ENCODE measurements at regions not wholly inside any gene's neighbourhood (a gene's known extent, or its start where the extent isn't known, plus 50 kb on each side); places are given as distances from the start of the nearest gene placed in this dataset.

DNA sequence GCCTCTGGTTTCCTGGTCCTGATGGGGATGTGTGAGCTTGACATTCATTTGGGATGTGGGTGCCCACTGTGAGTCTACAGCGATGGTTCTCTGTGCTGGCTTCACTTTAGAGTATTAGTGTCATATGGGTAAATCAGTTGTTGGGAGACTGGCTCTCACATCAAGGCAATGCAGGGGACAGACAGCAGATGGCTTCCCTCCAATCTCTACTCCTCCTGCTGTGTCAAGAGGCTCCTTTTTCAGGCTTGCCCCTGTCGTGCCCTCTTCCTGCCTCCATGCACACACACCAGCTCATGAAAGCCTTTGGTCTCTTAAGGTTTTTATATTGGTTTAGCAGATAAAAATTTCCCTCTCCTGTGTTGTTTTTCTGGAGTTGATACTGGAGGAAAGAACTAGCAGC lies 315.6 kb downstream of the RDH14 start:
- DNase-seq: no peak

GRCh38 chr2:18243816-18244215 lies 316.6 kb downstream of the RDH14 start:
- no peak for DNase-seq

DNA sequence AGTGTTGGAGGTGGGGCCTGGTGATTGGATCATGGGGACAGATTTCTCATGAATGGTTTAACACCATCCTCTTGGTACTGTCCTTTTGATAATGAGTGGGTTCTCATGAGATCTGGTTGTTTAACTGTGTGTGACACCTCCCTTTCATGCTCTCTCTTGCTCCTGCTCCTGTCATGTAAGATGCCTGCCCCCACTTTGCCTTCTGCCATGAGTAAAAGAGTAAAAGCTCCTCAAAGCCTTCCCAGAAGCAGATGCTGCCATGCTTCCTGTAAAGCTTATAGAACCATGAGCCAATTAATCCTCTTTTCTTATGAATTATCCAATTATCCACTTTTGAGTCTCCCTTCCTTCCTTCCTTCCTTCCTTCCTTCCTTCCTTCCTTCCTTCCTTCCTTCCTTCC lies 317.7 kb downstream of the RDH14 start:
- DNase-seq: no peak

DNA sequence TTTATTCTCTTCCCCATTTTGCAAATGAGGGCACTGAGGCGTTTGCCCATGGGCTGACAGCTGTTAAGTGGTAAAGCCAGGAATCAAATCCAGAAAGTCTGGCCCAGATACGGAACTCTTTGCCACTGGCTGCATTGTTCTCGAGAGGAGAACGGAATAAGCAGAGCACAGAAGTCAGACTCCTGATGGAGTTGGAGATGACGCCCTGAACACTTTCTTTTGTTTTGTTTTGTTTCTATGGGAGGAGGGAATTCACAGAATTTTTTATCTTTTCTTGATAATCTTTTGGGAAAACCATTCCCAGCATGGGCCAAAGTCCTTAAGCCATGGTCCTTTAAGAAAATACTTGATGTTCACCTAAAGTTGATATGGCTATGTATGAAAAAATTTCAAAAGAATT lies 322.2 kb downstream of the RDH14 start:
- DNase-seq: no peak

DNA sequence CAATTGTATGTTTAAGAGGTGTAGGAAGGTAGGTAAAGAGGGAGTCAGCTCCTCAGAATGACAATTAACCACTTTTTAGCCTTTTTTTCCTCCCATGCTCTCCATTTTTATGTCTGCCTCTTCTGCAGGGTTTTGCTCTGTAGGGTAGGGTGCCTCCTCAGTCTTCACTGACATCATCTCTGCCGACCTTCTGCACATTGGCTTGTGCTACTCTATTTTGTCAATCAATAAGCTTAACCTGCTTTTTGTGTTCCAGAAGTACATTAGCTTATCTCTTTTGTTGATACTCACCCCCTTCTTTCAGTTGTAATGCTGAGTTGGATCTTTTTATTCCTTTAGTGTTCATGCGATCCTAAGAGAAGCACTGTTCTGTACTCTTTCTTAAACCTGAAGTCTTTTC lies 323.2 kb downstream of the RDH14 start:
- DNase-seq: no peak

- DNase-seq: no peak
These were observed 327.6 kb downstream of the RDH14 start for GRCh38 chr2:18232731-18233438.

GRCh38 chr2:18230668-18231067 lies 329.8 kb downstream of the RDH14 start:
- DNase-seq: no peak

GRCh38 chr2:18219676-18220075 lies 340.8 kb downstream of the RDH14 start:
- DNase-seq: no peak

DNA sequence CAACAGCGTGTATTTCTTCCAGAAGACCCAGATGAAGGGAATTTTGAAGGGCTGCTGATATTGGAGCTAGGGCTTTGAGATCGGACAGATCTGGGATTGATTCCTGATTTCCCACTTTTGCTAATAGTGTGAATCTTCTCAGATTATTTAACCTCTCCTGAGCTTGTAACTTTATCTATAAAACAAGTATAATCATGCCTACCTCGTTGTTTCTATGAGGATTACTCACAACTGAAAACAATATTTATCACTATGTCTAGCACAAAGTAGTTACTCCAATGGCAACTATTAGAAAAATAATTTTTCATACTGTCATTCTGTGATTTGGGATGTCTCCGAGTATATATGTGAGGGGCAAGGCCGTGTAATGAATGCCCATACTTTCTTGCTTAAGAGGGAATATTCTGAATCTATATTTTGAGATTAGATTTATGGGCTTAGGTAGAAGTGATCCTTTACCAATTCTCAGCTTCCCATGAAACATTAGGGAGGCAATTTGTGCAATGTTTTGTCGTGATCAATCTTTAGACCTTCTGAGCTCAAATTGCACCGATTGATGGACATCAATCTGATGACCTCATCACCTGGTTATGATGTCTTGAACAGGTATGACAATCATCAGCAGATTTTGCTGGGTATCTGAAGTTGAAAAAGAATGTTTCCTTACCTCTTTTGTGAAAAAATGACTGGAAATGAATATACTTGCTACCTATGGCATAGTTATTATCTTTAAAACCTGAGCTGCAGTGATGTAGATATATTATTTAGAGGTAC lies 339.9 kb downstream of the KCNS3 start:
- no peak for DNase-seq

DNA sequence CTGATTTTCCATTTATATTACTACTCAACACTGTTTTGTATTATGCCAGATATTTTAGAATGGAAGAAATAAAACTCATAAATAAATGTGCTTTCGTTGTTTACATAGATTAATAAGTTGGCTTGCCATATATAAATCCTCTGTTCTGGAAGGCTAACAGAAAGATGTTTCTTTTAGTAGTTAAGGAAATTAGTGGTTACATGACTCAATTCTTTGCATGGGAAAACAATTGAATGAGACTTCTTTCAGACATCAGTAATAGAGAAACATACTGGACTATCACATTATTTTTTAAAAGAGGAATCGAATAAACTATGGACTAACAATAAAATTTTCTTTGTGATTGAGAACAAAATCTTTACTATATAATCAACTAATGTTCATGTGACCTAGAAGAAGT lies 336.5 kb downstream of the KCNS3 start:
- DNase-seq: no peak

GRCh38 chr2:18213986-18214385 lies 335.5 kb downstream of the KCNS3 start:
- DNase-seq: no peak

DNA sequence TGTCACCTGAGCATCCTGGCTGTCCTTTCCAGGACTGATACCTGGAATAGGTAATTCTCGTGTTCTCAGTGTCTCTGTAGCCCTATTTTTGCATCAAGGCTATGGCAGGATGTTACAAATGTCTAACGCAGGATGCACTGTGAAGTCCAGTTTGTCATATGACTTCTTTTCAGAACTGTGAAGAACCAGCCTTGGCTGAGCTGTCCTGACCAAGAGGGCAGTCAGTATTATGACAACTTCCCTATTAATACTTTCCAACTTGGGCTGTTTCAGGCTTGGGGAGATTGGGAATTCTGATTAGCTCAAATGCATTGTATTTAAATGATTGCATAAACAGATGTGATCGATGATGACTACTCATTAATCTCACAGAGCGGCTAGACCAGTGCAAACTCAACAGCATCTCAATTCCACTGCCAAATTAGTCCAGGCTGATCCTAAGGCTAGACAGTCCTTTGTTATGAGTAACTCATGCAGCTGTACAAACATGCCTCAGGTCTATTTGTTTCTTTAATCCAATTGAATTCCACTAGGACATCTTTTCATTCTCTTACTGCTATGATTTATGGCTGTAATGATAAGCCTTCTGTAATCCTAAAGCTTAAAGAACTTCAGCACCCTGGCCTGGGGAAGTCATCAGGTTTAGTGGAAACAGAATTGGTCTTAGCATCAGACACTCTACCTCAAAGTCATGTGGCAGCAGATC lies 331.6 kb downstream of the KCNS3 start:
- DNase-seq: no peak

DNA sequence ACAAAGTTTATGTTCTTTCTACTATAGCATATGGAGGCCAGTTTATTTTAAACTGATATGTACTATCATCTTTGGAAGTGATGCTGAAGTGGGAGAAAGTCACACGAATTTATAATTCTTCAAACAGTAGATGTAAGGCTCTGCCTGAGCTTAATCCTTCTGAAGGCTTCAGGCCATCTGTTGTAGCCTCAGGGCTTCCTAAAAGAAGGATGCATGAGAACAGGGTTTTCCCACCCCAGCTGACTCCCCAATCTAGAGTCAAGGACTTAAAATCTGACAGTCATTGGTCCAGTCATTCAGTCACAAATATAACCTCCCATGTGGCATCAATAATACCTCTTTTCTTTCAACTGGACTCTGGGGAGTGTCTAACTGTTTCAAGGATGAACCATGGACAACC lies 330.5 kb downstream of the KCNS3 start:
- no peak for DNase-seq

- no peak for DNase-seq
These were observed 322.3 kb downstream of the KCNS3 start for GRCh38 chr2:18200771-18201170.

GRCh38 chr2:18198677-18199076 lies 320.2 kb downstream of the KCNS3 start:
- DNase-seq: no peak

GRCh38 chr2:18194161-18194560 lies 315.7 kb downstream of the KCNS3 start:
- no peak for DNase-seq

DNA sequence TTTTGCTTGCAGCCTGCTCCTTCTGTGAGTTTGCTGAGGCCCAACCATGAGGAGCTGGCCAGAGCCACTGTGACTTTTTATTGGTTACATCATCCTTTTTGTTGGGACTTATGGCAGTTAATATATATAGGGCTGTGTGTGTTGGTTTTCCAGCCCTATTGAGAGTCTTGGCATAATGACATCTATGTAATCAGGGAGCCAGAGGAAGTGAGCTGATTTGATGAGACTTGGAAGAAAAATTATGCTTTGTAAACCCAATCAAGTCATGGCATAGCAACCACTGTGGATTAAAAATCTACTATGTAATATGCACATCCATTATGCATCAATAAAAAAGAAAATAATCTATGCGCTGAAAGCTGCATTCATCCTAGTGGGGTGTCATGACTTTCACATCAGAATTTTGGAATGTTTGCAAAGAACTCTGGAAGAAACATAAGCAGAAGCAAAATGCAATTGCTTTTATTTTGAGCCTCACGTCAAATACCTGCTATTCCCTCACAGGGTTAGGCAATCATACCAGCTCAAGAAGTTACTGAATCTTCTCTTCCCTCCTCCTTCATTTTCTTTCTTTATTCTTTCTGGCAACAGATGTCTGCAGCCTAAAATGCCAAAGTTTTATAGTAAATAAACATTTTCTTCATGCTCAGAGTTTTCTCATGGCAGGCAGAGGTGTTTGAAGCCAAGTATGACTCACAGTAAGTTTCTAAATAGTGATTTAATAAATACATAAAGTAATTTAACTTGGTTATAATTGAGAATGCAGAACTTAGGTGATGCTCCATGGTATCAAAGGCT lies 308.5 kb downstream of the KCNS3 start:
- no peak for DNase-seq

DNA sequence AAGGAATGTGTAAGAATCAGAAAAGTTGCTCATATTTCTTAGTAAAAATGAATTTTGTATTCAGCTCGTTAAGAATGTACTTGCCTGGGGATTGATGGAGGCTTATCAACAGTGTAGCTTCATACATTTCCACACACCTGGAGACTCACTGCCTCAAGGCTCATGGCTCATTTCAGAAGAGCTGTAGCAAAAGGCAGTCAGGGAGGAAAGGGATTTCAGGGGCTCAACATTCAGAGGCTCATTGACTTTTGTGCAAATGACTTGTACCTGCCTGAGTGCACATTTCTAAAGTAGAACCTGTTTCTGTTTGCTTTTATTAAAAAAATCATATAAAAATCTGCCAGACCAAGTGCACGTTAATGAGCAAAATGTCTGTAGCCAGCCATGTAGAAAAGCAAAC lies 304.4 kb downstream of the KCNS3 start:
- no peak for DNase-seq

- DNase-seq: no peak
These were observed 302.4 kb downstream of the KCNS3 start for GRCh38 chr2:18180912-18181311.

GRCh38 chr2:18180031-18180610 lies 301.7 kb downstream of the KCNS3 start:
- no peak for DNase-seq

DNA sequence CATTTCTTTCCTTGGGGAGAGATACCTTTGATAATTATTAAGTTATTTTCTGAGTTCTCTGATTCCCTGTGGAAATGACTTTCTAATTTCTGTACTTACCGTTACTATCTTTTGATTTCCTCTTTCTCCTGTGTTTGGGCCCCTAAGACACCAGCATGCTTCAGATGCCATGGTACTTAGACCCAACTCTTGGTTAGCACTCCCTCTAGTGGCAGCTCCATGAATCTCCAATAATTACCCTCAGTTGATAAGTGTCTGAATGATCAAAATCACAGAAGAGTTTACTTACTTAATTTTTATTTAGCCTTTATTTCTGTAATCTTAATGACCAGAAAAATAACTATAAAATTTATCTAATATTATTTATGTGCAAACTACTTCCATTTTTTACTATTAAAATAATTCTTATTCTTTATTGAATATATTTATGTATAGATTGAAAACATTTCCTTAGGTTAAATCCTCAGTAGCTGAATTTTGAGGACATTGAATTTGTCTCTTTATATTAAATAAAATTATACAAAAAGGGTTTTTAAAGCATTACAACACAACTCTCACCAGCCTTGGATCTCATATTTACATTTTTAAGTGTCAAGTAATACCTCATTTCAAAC lies 300.4 kb downstream of the KCNS3 start:
- peak; percentile 77 to 83 for DNase-seq

DNA sequence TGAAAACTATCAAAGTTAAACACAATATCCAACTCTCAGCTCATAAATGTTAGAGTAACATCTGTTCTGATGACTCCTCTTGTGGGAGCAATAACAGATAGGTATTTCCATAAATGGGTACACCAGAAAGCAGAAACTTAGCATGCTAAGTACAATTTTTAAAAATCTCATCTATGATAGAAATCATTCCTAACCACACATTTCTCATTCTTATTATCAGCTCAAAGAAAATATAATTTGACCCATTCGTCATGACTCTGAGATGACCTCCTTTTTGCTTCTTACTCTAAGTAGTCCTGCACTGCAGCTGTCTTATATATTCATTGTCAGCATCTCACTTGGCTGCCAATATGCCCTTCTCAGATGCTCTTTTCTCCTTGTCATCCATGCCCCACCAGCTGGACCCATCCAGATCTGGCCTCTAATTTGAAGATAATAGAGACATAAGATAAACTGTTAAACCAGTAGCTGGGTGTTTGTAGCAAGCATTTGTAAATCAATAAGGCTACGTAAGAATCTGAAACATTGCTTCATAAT lies 298.3 kb downstream of the KCNS3 start:
- no peak for DNase-seq
